ENCODE measurements at regions not wholly inside any gene's neighbourhood (a gene's known extent, or its start where the extent isn't known, plus 50 kb on each side); places are given as distances from the start of the nearest gene placed in this dataset.

- Histone ChIP-seq H3K36me3 (no peaks in the 10 kb centered on the region), H3K27ac (no peak overlapping the region), H3K27me3 (no peaks in the 10 kb centered on the region), H3K9me3 (peaks cover 0 to 12% (median 0%) of the 10 kb centered on the region in 3 donors), H3K4me1 (no peaks in the 10 kb centered on the region), H3K4me3 (no peak overlapping the region)
- intact Hi-C loops (cut with DNase I; ENCODE audit: low total_unique reads) = no loop called here
- DNase-seq = no peak
- TF ChIP-seq, protein P1, sequence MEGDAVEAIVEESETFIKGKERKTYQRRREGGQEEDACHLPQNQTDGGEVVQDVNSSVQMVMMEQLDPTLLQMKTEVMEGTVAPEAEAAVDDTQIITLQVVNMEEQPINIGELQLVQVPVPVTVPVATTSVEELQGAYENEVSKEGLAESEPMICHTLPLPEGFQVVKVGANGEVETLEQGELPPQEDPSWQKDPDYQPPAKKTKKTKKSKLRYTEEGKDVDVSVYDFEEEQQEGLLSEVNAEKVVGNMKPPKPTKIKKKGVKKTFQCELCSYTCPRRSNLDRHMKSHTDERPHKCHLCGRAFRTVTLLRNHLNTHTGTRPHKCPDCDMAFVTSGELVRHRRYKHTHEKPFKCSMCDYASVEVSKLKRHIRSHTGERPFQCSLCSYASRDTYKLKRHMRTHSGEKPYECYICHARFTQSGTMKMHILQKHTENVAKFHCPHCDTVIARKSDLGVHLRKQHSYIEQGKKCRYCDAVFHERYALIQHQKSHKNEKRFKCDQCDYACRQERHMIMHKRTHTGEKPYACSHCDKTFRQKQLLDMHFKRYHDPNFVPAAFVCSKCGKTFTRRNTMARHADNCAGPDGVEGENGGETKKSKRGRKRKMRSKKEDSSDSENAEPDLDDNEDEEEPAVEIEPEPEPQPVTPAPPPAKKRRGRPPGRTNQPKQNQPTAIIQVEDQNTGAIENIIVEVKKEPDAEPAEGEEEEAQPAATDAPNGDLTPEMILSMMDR (IDR thresholded peaks at IDR 0.05) = no peak
These were observed 552.9 kb downstream of the TDRD15 start for GRCh38 chr2:21676676-21677075.

GRCh38 chr2:21683838-21684237, 560.1 kb downstream of the TDRD15 start:
- Histone ChIP-seq H3K27me3 (no peaks in the 10 kb centered on the region), H3K9me3 (peaks cover 0 to 12% (median 0%) of the 10 kb centered on the region in 3 donors), H3K4me1 (no peaks in the 10 kb centered on the region), H3K4me3 (no peak overlapping the region), H3K27ac (no peak overlapping the region), H3K36me3 (no peaks in the 10 kb centered on the region)
- intact Hi-C loops (cut with DNase I; ENCODE audit: low total_unique reads) = no loop called here
- DNase-seq = no peak
- TF ChIP-seq, protein P1 (IDR thresholded peaks at IDR 0.05) = no peak

DNA sequence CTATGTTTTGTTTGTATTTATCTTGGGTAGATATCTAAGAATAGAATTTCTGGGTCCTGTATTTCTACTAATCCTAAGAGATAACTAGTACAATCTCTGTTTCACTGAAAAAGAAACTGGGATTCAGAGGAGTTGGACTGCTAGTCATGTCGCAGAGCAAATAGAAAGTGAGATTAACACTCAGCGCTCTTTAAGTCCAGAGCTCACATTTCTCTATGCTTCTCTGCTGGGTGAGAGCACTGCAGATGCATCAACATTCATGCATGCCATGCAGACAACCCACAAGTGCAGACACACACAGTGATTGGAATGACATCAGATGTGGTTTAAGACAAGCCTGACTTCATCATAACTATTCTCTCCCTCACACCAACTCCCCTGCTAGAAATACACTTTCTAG, 563.8 kb downstream of the TDRD15 start:
- no peak for DNase-seq
- Histone ChIP-seq H3K9me3 (no peaks in the 10 kb centered on the region), H3K27ac (no peak overlapping the region), H3K4me1 (no peaks in the 10 kb centered on the region), H3K4me3 (no peak overlapping the region), H3K36me3 (no peaks in the 10 kb centered on the region), H3K27me3 (no peaks in the 10 kb centered on the region)
- intact Hi-C loops (cut with DNase I; ENCODE audit: low total_unique reads) = no loop called here
- TF ChIP-seq, protein P1 (IDR thresholded peaks at IDR 0.05) = no peak

DNA sequence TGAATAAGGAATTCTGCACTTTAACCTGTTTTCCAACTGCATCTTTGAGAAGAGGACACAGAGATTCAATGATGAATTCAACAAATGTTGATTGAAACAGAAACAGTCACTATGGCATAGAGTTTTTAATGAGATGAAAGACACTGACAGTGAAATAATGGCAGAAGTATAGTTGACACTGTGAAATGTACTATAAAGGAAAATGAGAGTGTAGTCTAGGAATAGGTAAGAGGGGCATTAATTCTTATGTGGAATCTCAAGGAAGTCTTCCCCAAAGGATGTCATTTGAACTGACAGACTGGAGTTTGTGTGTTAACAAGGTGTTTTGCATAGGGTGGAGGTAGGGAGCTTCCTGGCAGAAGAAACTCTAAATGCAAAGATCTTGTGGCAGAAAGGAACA, 566.2 kb downstream of the TDRD15 start:
- TF ChIP-seq, protein P1 (IDR thresholded peaks at IDR 0.05) = no peak
- intact Hi-C loops (cut with DNase I; ENCODE audit: low total_unique reads) = no loop called here
- Histone ChIP-seq H3K9me3 (no peaks in the 10 kb centered on the region), H3K4me1 (no peaks in the 10 kb centered on the region), H3K27ac (no peak overlapping the region), H3K4me3 (no peak overlapping the region), H3K27me3 (no peaks in the 10 kb centered on the region), H3K36me3 (no peaks in the 10 kb centered on the region)
- DNase-seq = no peak

GRCh38 chr2:21693081-21693480, 569.3 kb downstream of the TDRD15 start:
- TF ChIP-seq, protein P1 (IDR thresholded peaks at IDR 0.05) = no peak
- Histone ChIP-seq H3K4me1 (no peaks in the 10 kb centered on the region), H3K36me3 (no peaks in the 10 kb centered on the region), H3K9me3 (no peaks in the 10 kb centered on the region), H3K4me3 (no peak overlapping the region), H3K27me3 (no peaks in the 10 kb centered on the region), H3K27ac (no peak overlapping the region)
- DNase-seq = no peak
- intact Hi-C loops (cut with DNase I; ENCODE audit: low total_unique reads) = no loop called here
